ENCODE measurements at regions not wholly inside any gene's neighbourhood (a gene's known extent, or its start where the extent isn't known, plus 50 kb on each side); places are given as distances from the start of the nearest gene placed in this dataset.

- in situ Hi-C loops (cut with MboI; ENCODE audit: low pct_unique_long_range_greater_than_20kb, low sequenced_read_pairs, unreplicated experiment): no loop called here
- no peak for DNase-seq (ENCODE audit: low spot score)
- no peak for TF ChIP-seq CTCF (IDR thresholded peaks at IDR 0.05; ENCODE audit: extremely low read depth, insufficient read depth, missing control alignments)
Measured at GRCh38 chr2:234770031-234770506, 181.7 kb upstream of the SH3BP4 start.

- no peak for TF ChIP-seq CTCF (IDR thresholded peaks at IDR 0.05; ENCODE audit: extremely low read depth, insufficient read depth, missing control alignments)
- no peak for DNase-seq (ENCODE audit: low spot score)
- in situ Hi-C loops (cut with MboI; ENCODE audit: low pct_unique_long_range_greater_than_20kb, low sequenced_read_pairs, unreplicated experiment): no loop called here
Measured at GRCh38 chr2:234768608-234769196, 183.1 kb upstream of the SH3BP4 start.

- no peak for DNase-seq (ENCODE audit: low spot score)
- in situ Hi-C loops (cut with MboI; ENCODE audit: low pct_unique_long_range_greater_than_20kb, low sequenced_read_pairs, unreplicated experiment): no loop called here
- no peak for TF ChIP-seq CTCF (IDR thresholded peaks at IDR 0.05; ENCODE audit: extremely low read depth, insufficient read depth, missing control alignments)
Measured at GRCh38 chr2:234765279-234765678, 186.5 kb upstream of the SH3BP4 start.

- in situ Hi-C loops (cut with MboI; ENCODE audit: low pct_unique_long_range_greater_than_20kb, low sequenced_read_pairs, unreplicated experiment): no loop called here
- no peak for TF ChIP-seq CTCF (IDR thresholded peaks at IDR 0.05; ENCODE audit: extremely low read depth, insufficient read depth, missing control alignments)
- DNase-seq (ENCODE audit: low spot score): no peak
Measured at GRCh38 chr2:234764372-234764771, 187.4 kb upstream of the SH3BP4 start.

- no peak for DNase-seq (ENCODE audit: low spot score)
- no peak for TF ChIP-seq CTCF (IDR thresholded peaks at IDR 0.05; ENCODE audit: extremely low read depth, insufficient read depth, missing control alignments)
- in situ Hi-C loops (cut with MboI; ENCODE audit: low pct_unique_long_range_greater_than_20kb, low sequenced_read_pairs, unreplicated experiment): no loop called here
Measured at GRCh38 chr2:234763002-234763873, 188.6 kb upstream of the SH3BP4 start.

- TF ChIP-seq CTCF (IDR thresholded peaks at IDR 0.05; ENCODE audit: extremely low read depth, insufficient read depth, missing control alignments): no peak
- DNase-seq (ENCODE audit: low spot score): no peak
- in situ Hi-C loops (cut with MboI; ENCODE audit: low pct_unique_long_range_greater_than_20kb, low sequenced_read_pairs, unreplicated experiment): no loop called here
Measured at GRCh38 chr2:234761910-234762309, 189.9 kb upstream of the SH3BP4 start.

Data from GM13977 (cell line).